DND-41 (cell line): ENCODE measurements at regions not wholly inside any gene's neighbourhood (a gene's known extent, or its start where the extent isn't known, plus 50 kb on each side); places are given as distances from the start of the nearest gene placed in this dataset.

Experiments
- ATAC-seq: fragments of 200-7000 bp; cut with Tn5 transposase; 3 replicates; pipeline ENCODE4 v1.9.1; 2021; ENCODE audit warnings: low read depth; ENCODE audit not compliant: insufficient read depth
- DNase-seq: peaks from one replicate; pipeline ENCODE4 v3.0.0-alpha.2; 2020
- H2AFZ ChIP-seq: 2 replicates; pipeline ENCODE4 v1.6.0; 2012; ENCODE audit warnings: low read depth, low read length
- H3K27ac ChIP-seq: 2 replicates; pipeline ENCODE4 v1.5.1; 2012; ENCODE audit warnings: low read length, inconsistent platforms
- H3K27me3 ChIP-seq: fragments of 200-600 bp; sonication (generic); 2 replicates; pipeline ENCODE4 v1.6.0; 2012; ENCODE audit warnings: low read length, mild to moderate bottlenecking, inconsistent platforms; ENCODE audit not compliant: insufficient read depth, poor library complexity
- H3K36me3 ChIP-seq: 2 replicates; pipeline ENCODE4 v1.5.1; 2012; ENCODE audit warnings: low read length, inconsistent platforms; ENCODE audit not compliant: insufficient read depth
- H3K4me1 ChIP-seq: 2 replicates; pipeline ENCODE4 v1.5.1; 2012; ENCODE audit warnings: mild to moderate bottlenecking, low read length; ENCODE audit not compliant: insufficient read depth
- H3K4me2 ChIP-seq: 2 replicates; pipeline ENCODE4 v1.6.0; 2012; ENCODE audit warnings: mild to moderate bottlenecking, moderate library complexity, low read length, inconsistent platforms; ENCODE audit not compliant: insufficient read depth
- H3K4me3 ChIP-seq, 2 experiments: fragments of 200-600 bp in 1 of 2; shearing (Covaris generic) in 1 of 2; 2 replicates each; pipeline ENCODE4 v1.5.1; 2012 to 2016; ENCODE audit warnings: inconsistent platforms in 2 of 2, low read length in 2 of 2, mild to moderate bottlenecking in 2 of 2, low read depth in 1 of 2, moderate library complexity in 1 of 2
- H3K79me2 ChIP-seq: 2 replicates; pipeline ENCODE4 v1.6.0; 2012; ENCODE audit warnings: low read length, inconsistent platforms; ENCODE audit not compliant: insufficient read depth
- H3K9ac ChIP-seq: 2 replicates; pipeline ENCODE4 v1.6.0; 2012; ENCODE audit warnings: low read depth, mild to moderate bottlenecking, inconsistent platforms, low read length, moderate library complexity
- H3K9me3 ChIP-seq: 2 replicates; pipeline ENCODE4 v1.5.1; 2012; ENCODE audit warnings: low read length, moderate library complexity, mild to moderate bottlenecking, inconsistent platforms; ENCODE audit not compliant: insufficient read depth, severe bottlenecking
- H4K20me1 ChIP-seq: 2 replicates; pipeline ENCODE4 v1.6.0; 2012; ENCODE audit warnings: low read length; ENCODE audit not compliant: insufficient read depth
- EZH2 ChIP-seq: IDR thresholded peaks from 3 replicates; pipeline ENCODE4 v1.6.1; 2012; ENCODE audit warnings: borderline replicate concordance, low read depth, mild to moderate bottlenecking, moderate library complexity, low read length, inconsistent platforms; ENCODE audit not compliant: severe bottlenecking
- TF ChIP-seq, protein P1 (sequence below): IDR thresholded peaks from 2 replicates; pipeline ENCODE4 v1.5.1; 2012; ENCODE audit warnings: borderline replicate concordance, low read length, moderate library complexity, mild to moderate bottlenecking; ENCODE audit not compliant: poor library complexity, severe bottlenecking; ENCODE audit errors: extremely low read depth

- Histone ChIP-seq H4K20me1 (no peaks in the 10 kb centered on the region), H3K36me3 (no peaks in the 10 kb centered on the region), H3K9me3 (no peaks in the 10 kb centered on the region), H3K27me3 (no peaks in the 10 kb centered on the region), H2AFZ (no peak overlapping the region), H3K4me2 (no peak overlapping the region), H3K27ac (no peak overlapping the region), H3K4me1 (no peaks in the 10 kb centered on the region), H3K79me2 (no peaks in the 10 kb centered on the region), H3K9ac (no peak overlapping the region), H3K4me3 (no peak overlapping the region)
- TF ChIP-seq, protein P1, sequence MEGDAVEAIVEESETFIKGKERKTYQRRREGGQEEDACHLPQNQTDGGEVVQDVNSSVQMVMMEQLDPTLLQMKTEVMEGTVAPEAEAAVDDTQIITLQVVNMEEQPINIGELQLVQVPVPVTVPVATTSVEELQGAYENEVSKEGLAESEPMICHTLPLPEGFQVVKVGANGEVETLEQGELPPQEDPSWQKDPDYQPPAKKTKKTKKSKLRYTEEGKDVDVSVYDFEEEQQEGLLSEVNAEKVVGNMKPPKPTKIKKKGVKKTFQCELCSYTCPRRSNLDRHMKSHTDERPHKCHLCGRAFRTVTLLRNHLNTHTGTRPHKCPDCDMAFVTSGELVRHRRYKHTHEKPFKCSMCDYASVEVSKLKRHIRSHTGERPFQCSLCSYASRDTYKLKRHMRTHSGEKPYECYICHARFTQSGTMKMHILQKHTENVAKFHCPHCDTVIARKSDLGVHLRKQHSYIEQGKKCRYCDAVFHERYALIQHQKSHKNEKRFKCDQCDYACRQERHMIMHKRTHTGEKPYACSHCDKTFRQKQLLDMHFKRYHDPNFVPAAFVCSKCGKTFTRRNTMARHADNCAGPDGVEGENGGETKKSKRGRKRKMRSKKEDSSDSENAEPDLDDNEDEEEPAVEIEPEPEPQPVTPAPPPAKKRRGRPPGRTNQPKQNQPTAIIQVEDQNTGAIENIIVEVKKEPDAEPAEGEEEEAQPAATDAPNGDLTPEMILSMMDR: no peak
- no peak for TF ChIP-seq EZH2
- DNase-seq (no peak), ATAC-seq (no peak)
Measured at GRCh38 chr7:136325578-136325977, 348.4 kb upstream of the MTPN start.

- H3K4me3 ChIP-seq: no peak overlapping the region
- no peaks in the 10 kb centered on the region for H4K20me1 ChIP-seq
- H2AFZ ChIP-seq: no peak overlapping the region
- H3K9me3 ChIP-seq: no peaks in the 10 kb centered on the region
- H3K79me2 ChIP-seq: no peaks in the 10 kb centered on the region
- no peaks in the 10 kb centered on the region for H3K27me3 ChIP-seq
- DNase-seq (no peak), ATAC-seq (no peak)
- TF ChIP-seq EZH2: no peak
- TF ChIP-seq, protein P1: no peak
- no peaks in the 10 kb centered on the region for H3K4me1 ChIP-seq
- no peak overlapping the region for H3K4me2 ChIP-seq
- no peak overlapping the region for H3K27ac ChIP-seq
- H3K9ac ChIP-seq: no peak overlapping the region
- no peaks in the 10 kb centered on the region for H3K36me3 ChIP-seq
Measured at GRCh38 chr7:136325027-136325426, 347.9 kb upstream of the MTPN start.

- Histone ChIP-seq H2AFZ (no peak overlapping the region), H3K4me1 (no peaks in the 10 kb centered on the region), H3K4me2 (no peak overlapping the region), H3K4me3 (no peak overlapping the region), H3K9ac (no peak overlapping the region), H3K27ac (no peak overlapping the region), H4K20me1 (no peaks in the 10 kb centered on the region), H3K36me3 (no peaks in the 10 kb centered on the region), H3K79me2 (no peaks in the 10 kb centered on the region), H3K9me3 (no peaks in the 10 kb centered on the region), H3K27me3 (no peaks in the 10 kb centered on the region)
- ATAC-seq (no peak), DNase-seq (no peak)
- TF ChIP-seq, protein P1: no peak
- no peak for TF ChIP-seq EZH2
Measured at GRCh38 chr7:136324073-136324704, 347.0 kb upstream of the MTPN start.
